HL-60 (cell line): ENCODE measurements at regions not wholly inside any gene's neighbourhood (a gene's known extent, or its start where the extent isn't known, plus 50 kb on each side); places are given as distances from the start of the nearest gene placed in this dataset.

Experiments used
- DNase-seq, 2 experiments: peaks; one replicate each; pipeline ENCODE4 v3.0.0-alpha.2; 2010 to 2020; ENCODE audit warnings: low read depth in 1 of 2, low spot score in 1 of 2
- H3K27ac ChIP-seq: fragments of 250-450 bp; sonication (Bioruptor Pico); replicated peaks from 2 replicates; pipeline ENCODE4 v1.5.1; 2020; ENCODE audit warnings: mild to moderate bottlenecking, moderate library complexity
- H3K27me3 ChIP-seq: fragments of 250-450 bp; sonication (Bioruptor Pico); 2 replicates; pipeline ENCODE4 v1.5.1; 2021; ENCODE audit warnings: mild to moderate bottlenecking, moderate library complexity; ENCODE audit not compliant: insufficient read depth, poor library complexity, severe bottlenecking
- H3K4me3 ChIP-seq: replicated peaks from 2 replicates; pipeline ENCODE4 v1.5.1; 2011; ENCODE audit warnings: mild to moderate bottlenecking, control low read depth, low read length; ENCODE audit not compliant: insufficient read depth
- CTCF ChIP-seq: IDR thresholded peaks from one replicate; pipeline ENCODE4 v1.5.1; 2011; ENCODE audit warnings: low read length, control low read depth, inconsistent platforms; ENCODE audit not compliant: insufficient read depth
- GABPA ChIP-seq: IDR thresholded peaks from 2 replicates; pipeline ENCODE4 v1.6.1; 2012; ENCODE audit warnings: low read depth
- POLR2AphosphoS5 ChIP-seq: IDR thresholded peaks from 2 replicates; pipeline ENCODE4 v1.6.1; 2012; ENCODE audit warnings: low read depth
- REST ChIP-seq: IDR thresholded peaks from 2 replicates; pipeline ENCODE4 v1.6.1; 2012; ENCODE audit warnings: low read depth; ENCODE audit not compliant: insufficient replicate concordance
- SPI1 ChIP-seq: IDR thresholded peaks from 2 replicates; pipeline ENCODE4 v1.6.1; 2012; ENCODE audit warnings: low read depth, mild to moderate bottlenecking, borderline replicate concordance

GRCh38 chr10:128645486-128645885 lies 519.3 kb upstream of the MKI67 start:
- no peak for TF ChIP-seq REST
- no peak for TF ChIP-seq GABPA
- Histone ChIP-seq H3K27me3 (no peaks in the 10 kb centered on the region), H3K4me3 (no peak overlapping the region), H3K27ac (no peak overlapping the region)
- DNase-seq, result no peak

GRCh38 chr10:128646956-128647355 lies 520.7 kb upstream of the MKI67 start:
- H3K27ac ChIP-seq, result no peak overlapping the region
- no peak for DNase-seq
- no peaks in the 10 kb centered on the region for H3K27me3 ChIP-seq
- TF ChIP-seq CTCF, result no peak
- no peak for TF ChIP-seq SPI1
- no peak for TF ChIP-seq GABPA
- TF ChIP-seq POLR2AphosphoS5, result no peak
- TF ChIP-seq REST, result no peak
- H3K4me3 ChIP-seq, result no peak overlapping the region

- no peak for TF ChIP-seq GABPA
- no peak for TF ChIP-seq SPI1
- no peak for TF ChIP-seq POLR2AphosphoS5
- no peak for TF ChIP-seq REST
- no peak for TF ChIP-seq CTCF
- no peak overlapping the region for H3K4me3 ChIP-seq
- no peaks in the 10 kb centered on the region for H3K27me3 ChIP-seq
- no peak overlapping the region for H3K27ac ChIP-seq
- DNase-seq, result no peak
These were observed 531.3 kb upstream of the MKI67 start for GRCh38 chr10:128657548-128657947.

GRCh38 chr10:128660726-128661125 lies 534.5 kb upstream of the MKI67 start:
- no peak for DNase-seq
- H3K4me3 ChIP-seq, result no peak overlapping the region
- no peak overlapping the region for H3K27ac ChIP-seq
- no peaks in the 10 kb centered on the region for H3K27me3 ChIP-seq
- TF ChIP-seq SPI1, result no peak
- no peak for TF ChIP-seq REST
